ENCODE measurements at regions not wholly inside any gene's neighbourhood (a gene's known extent, or its start where the extent isn't known, plus 50 kb on each side); places are given as distances from the start of the nearest gene placed in this dataset.
A peak's percentile ranks its signal among the peaks of the same experiment; 100 is the strongest.
"Not testable (repeated sequence)": the region's sequence is repeated elsewhere in the genome, so short reads cannot be mapped to it uniquely, and the experiment has no call there.

GRCh38 chr13:54733639-54734038, 1705.0 kb downstream of the OLFM4 start:
- peak in 1 of 2 donors; percentile 0 for DNase-seq (ENCODE audit: low read depth in 2 of 2)
- no peak overlapping the region for H3K4me3 ChIP-seq (replicated peaks in 1 of 2; ENCODE audit: low read depth in 2 of 2, low read length in 2 of 2)
- TF ChIP-seq CTCF (IDR thresholded peaks at IDR 0.05; ENCODE audit: low read depth, low read length): no peak

- DNase-seq (ENCODE audit: low read depth in 2 of 2); H3K4me3 ChIP-seq (replicated peaks in 1 of 2; ENCODE audit: low read depth in 2 of 2, low read length in 2 of 2): not testable (repeated sequence)
Observed at GRCh38 chr13:54737211-54737610, 1708.6 kb downstream of the OLFM4 start.

- no peak overlapping the region for H3K4me3 ChIP-seq (replicated peaks in 1 of 2; ENCODE audit: low read depth in 2 of 2, low read length in 2 of 2)
- TF ChIP-seq CTCF (IDR thresholded peaks at IDR 0.05; ENCODE audit: low read depth, low read length): no peak
- DNase-seq (ENCODE audit: low read depth in 2 of 2): no peak
Observed at GRCh38 chr13:54742984-54743383, 1714.4 kb downstream of the OLFM4 start.

- no peak overlapping the region for H3K4me3 ChIP-seq (replicated peaks in 1 of 2; ENCODE audit: low read depth in 2 of 2, low read length in 2 of 2)
- no peak for TF ChIP-seq CTCF (IDR thresholded peaks at IDR 0.05; ENCODE audit: low read depth, low read length)
Observed at GRCh38 chr13:54744747-54745146, 1716.1 kb downstream of the OLFM4 start.

GRCh38 chr13:54750521-54750920, 1721.9 kb downstream of the OLFM4 start:
- no peak overlapping the region for H3K4me3 ChIP-seq (replicated peaks in 1 of 2; ENCODE audit: low read depth in 2 of 2, low read length in 2 of 2)
- DNase-seq (ENCODE audit: low read depth in 2 of 2): no peak
- no peak for TF ChIP-seq CTCF (IDR thresholded peaks at IDR 0.05; ENCODE audit: low read depth, low read length)

More at GRCh38 chr13:54744747-54745146, 1716.1 kb downstream of the OLFM4 start:
- DNase-seq (ENCODE audit: low read depth in 2 of 2): no peak

- no peak for TF ChIP-seq CTCF (IDR thresholded peaks at IDR 0.05; ENCODE audit: low read depth, low read length)
- DNase-seq (ENCODE audit: low read depth in 2 of 2): no peak
- no peak overlapping the region for H3K4me3 ChIP-seq (replicated peaks in 1 of 2; ENCODE audit: low read depth in 2 of 2, low read length in 2 of 2)
Observed at GRCh38 chr13:54758795-54759194, 1730.2 kb downstream of the OLFM4 start.

- no peak for DNase-seq (ENCODE audit: low read depth in 2 of 2)
- TF ChIP-seq CTCF (IDR thresholded peaks at IDR 0.05; ENCODE audit: low read depth, low read length): no peak
- no peak overlapping the region for H3K4me3 ChIP-seq (replicated peaks in 1 of 2; ENCODE audit: low read depth in 2 of 2, low read length in 2 of 2)
Observed at GRCh38 chr13:54768214-54768613, 1739.6 kb downstream of the OLFM4 start.

All from cardiac fibroblast (primary cell).